GM15510 (cell line): ENCODE measurements at regions not wholly inside any gene's neighbourhood (a gene's known extent, or its start where the extent isn't known, plus 50 kb on each side); places are given as distances from the start of the nearest gene placed in this dataset.

Experiments
- POLR2A ChIP-seq: IDR thresholded peaks from 3 replicates; pipeline ENCODE4 v1.6.1; 2011; ENCODE audit warnings: borderline replicate concordance; ENCODE audit not compliant: insufficient read length; ENCODE audit errors: extremely low read depth

DNA sequence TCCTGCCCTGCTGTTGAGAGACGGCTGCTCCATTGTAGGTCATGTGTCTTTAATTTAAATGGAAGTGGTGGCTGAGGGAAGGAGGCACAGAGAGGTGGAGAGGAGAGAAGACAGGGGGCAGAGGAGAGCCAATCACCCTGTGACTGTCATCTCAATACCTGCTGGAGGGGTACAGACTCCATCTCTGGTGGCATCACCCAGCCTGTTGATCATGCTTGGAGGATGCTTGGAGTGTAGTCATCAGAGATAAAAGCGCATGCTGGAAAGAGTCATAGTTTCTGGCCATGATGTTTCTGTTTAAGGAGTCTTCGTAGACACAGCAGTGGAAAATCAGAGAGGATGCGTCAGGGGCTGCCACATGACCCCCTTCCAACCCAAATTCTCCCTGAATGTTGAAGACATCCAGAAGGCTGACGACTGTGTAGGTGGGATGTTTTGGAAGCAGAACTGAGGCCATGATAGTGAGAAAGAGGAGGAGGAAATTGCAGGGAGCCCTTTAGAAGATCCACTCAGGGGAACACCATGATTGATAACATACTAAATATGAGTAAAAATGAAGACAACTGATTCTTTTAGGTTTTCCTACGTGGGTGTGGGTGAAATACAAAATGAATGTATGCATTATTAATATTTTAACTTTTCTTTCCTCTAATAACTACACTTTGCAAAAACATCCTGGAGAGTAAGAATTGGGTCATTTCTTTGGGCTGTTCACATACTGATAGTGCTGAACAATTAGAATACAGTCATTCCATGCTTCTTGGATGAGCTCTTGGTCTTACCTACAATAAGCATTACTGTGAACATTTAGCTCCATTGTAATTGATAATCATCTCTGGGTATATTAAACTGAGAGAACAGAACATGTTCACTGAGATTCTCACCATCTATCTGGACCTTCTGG is 210.6 kb upstream of the ATP10A start:
- TF ChIP-seq POLR2A, result no peak

DNA sequence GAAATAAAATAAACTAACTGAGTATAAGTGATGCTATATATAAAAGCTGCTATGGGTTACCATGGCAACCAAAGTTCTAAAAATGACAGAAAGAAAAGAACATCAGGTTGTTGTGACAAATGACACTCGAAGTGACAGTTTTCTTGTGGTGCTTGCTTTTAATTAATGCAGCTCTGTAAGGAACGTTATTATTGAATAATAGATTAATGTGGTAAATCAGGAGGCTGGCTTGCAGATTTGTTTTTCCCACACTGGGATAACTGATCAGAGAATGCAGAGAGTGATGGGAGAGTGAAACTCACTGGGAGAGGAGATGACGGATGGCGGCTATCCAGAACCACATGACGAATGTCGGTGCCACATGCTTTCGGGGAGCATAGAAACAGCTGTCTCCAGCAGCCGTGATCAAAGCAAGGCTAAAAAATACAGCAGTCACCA is 207.0 kb upstream of the ATP10A start:
- TF ChIP-seq POLR2A, result no peak

DNA sequence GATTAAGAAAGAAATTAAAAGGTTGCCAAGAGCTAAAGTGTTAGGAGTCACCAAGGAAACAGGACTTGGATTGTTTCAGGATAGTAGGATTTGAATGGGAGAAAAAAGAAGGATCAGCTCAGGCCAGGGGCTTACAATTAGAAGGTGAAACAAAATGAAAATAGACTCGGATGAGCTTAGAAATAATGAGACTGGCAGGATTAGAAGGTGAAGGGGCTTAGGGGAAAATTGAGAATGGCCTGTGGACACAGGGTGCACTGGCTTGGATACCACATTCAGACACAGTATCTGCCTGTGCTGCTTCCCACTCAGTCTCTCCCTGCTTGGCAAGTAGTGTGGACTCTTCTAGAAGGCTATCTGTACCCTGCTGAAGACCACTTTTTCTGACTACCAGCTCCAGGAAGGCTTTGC is 206.1 kb upstream of the ATP10A start:
- no peak for TF ChIP-seq POLR2A

DNA sequence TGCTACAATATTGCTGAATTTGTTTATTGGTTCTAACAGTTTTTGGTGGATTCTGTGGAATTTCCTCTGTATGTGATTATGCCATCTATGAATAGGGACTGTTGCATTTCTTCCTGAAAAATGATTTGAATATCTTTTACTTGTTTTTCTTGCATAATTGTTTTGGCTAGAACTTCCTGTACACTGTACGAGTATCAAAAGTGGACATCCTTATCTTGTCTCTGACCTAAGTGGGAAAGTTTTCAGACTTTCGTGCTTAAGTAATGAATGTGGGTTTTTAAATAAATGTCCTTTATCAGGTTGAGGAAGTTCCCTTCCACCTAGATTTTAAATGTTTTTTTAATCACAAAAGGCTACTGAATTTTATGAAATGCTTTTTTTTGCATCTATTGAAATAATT is 203.8 kb upstream of the ATP10A start:
- TF ChIP-seq POLR2A, result no peak

DNA sequence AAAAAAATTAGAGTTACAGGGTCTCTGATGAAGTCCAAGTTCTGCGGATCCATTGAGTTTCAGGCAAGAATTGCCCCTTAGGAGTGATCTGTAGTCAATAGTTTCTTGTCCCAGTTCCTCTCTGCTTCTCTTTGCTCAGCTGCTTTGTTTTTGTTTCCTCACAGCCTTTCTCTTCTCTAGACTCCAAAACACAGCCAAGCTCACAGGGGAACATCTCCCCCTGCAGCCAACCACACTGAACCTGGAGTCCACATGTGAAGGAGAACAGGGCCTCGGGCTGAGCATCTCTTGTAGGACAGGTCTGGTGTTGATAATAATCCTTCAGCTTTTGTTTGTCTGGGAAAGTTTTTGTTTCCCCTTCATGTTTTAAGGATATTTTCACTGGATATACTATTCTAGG is 202.6 kb upstream of the ATP10A start:
- no peak for TF ChIP-seq POLR2A

DNA sequence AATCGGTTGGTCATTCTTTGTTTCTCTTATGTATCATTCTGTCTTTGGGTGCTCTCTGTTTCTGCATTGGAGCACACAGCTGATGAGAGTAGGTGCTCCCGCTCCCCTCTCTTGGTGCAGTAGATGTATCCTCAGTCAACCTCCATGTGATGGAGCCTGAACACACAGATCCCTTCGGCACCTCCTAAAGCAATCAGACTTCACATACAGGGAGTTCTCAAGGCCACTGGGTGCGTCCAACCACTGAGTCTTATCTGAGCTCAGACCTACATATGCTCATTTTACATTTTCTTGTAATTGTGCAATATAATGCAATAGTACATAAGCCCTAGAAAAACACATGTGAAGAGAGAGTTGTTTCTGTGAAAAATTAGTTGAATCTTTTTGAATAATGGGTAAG is 198.1 kb upstream of the ATP10A start:
- TF ChIP-seq POLR2A, result no peak

DNA sequence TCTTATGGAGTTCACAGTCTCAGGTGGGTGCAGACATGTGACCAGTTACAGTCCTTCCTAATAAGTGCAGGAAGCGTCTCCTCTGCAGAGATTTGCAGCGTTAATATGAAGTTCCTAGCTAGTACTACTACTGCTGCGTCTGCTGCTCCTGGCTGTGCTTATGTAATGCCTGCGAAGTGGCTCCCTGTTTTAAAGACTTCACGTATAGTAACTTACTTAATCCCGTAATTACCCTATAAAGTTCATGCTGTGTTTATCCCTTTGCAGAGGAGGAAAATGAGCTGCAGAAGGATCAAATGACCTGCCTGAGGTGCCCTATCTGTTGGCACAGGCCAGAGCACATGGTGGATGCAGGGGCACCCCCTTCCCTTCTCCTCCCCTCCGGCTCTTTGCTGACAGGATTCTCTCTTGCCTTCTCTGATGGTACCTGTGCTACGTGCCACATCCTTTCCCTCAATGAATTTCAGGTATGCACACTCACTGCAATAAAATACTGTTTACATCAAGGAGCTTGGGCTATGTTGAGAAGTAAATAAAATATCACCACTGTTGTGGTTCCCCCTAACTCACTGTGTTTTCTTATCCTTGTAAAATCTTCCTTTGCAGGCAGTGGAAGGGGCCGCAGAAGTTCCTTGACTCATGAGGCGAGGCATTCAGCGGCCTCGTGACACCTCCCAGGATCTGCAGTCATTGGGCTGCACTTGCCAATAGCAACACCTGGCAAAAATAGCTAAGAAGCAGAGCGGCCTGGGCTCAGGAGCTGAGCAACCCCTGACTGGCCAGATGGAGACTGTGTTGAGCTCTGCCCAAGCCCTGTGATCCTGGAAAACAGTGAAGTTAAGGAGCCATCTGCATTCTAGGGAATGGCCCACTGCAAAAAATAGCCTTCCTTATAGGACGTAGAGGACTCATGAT is 188.9 kb upstream of the ATP10A start:
- no peak for TF ChIP-seq POLR2A

DNA sequence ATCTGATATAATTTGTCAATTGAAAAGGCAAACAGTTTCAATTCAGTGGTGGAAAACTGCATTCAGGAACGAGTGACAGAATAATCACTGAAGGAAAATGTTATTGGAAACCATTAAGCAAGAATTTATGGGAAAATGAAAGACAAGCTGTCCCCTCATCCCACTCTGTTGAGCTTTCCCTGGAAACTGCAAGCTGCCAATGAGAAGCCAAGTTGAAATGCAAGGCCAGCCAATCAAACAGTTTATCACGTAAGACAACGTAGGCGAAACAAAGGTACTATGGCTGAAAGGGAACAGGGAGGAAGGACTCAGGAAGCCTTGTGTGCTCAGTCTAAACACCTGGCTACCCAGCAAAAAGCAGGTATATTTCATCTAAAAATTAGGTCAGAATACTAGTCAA is 187.9 kb upstream of the ATP10A start:
- no peak for TF ChIP-seq POLR2A

DNA sequence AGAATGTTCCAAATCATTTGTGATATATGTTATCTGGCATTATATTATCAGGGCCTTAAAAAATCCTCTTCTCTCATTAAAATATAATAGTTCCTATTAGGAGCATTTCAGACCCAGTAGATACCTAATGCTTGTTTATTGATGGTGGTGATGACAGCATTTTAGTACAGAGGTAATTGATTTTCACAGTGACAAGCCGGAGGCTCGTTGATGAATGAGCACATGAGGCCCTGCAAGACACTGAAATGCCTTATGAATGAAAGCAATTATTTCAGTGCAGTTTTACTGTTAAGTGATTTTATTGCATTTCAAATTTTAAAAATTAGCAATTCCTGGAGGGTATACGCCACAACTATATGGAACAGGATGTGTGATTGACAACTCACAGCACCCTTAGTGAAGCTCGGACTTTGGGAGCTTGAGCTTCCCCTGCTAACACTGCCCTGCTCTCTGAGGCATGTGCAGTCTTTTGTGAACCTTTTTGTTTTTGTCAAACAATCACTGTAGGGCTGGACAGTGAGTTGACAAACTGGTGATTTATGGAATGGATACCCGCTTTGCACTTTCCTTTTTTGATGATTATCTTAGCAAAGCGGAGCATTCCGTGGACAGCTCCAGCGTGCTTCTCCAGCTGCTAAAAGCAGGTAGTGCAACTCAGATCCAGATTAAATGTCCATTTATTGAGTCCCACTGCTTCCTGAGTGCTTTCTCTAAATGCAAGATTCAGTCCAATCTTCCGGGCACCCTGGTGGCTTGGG is 187.0 kb upstream of the ATP10A start:
- TF ChIP-seq POLR2A, result no peak

DNA sequence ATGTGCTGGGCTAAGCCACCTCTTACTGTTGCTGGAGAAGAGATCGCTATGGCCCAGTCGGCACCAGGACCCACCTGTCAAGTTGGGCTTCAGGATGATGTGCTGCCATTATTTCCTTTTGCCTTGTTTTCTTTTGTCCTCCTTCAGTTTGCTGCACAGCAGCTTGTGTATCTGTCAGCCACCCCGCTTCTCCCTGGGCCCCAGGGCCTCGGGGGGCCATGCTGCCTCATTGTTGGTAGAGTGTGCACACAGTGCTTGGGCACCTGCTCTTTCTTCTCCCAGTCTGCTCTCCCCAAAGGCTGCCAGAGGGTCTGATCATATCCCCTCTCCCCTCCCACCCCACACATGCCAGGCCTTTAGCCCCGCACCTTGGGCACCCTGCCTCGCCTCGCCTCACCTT is 185.5 kb upstream of the ATP10A start:
- TF ChIP-seq POLR2A, result no peak

DNA sequence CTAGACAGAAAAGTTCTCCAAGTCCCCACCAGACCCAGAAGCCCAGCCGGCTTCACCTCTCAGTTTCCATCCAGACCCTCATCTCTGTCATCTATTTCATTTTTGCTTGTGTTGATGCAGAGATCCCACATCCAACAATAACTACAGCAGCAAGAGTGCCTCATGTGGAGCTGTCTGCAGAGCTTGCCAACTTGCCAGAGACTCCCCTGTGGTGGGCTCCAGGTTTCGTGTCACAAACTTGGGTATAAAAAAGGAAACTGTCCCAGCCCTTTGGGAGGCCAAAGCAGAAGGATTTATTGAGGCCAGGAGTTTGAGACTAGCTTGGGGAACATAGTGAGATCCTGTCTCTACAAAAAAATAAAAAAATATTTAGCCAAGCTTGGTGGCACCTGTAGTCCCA is 182.4 kb upstream of the ATP10A start:
- no peak for TF ChIP-seq POLR2A

DNA sequence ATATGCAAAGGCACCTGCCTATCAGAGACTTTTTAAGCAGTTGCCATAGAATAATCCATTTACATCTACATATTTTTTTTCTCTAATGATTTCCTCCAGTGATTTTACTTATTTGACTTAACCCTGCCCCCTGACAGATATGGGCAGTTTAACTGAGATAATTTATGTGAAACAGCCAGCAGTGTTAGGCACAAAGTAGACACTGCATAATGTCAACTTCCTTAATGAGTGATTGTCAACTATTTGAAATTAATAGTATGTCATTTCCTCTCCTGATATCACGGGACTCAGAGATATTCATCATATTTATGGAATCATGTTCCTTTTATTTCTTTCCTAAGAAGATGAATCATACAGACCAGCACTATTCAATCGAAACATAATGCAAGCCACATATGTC is 179.9 kb upstream of the ATP10A start:
- TF ChIP-seq POLR2A, result no peak

DNA sequence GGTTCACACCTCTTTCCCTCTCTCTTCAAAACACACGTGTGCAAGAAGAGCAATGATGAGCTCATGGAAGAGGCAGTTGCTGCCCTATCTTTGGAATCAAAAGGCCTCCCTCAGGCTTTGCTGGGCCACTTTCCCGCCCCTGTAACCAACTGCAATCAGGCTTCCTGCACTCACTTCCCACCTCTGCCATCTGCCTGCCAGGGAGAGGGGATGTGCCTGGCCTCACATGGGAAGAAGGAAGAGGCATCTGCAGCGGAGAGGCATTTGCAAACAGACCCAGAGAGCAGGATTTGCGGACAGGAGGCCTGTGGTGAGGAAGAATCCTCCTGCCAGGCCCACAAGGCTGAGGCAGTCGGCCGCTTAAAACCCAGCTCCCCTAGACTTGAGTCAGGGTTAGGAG is 175.6 kb upstream of the ATP10A start:
- TF ChIP-seq POLR2A, result no peak

DNA sequence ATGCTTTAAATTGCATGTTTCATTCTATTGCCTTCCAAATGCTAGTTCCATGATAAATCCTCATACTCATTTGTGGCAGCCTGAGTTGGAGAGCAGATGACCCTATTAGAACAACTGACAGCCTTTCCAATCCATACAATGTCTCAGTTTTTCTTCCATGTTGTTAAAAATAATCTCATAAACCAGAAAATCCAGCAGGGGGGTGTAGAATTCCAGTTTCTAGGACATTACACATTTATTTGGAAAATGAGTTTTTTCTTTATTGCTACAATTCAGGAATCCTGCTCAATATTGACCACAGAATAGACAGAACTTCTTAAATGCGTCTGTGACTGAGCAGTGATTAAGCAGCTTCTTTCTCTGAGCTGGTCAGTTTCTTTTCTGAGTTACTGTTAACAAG is 174.2 kb upstream of the ATP10A start:
- no peak for TF ChIP-seq POLR2A

DNA sequence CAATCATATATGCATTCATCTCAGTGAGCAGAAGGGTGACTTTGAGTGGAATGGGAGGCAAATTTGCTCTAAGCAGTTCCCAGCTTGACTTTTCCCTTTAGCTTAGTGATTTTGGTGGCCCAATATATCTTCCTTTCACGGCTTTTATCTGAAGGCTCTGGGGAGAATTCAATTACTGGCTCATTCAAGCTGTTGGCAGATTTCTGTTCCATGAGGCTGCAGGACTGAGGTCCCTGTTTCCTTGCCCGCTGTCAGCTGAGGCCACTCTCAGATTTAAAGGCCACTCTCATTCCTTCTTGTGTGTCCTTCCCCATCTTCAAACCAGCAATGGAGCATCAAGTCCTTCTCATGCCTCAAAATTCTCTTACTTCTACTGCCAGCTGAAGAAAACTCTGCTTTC is 170.4 kb upstream of the ATP10A start:
- no peak for TF ChIP-seq POLR2A

DNA sequence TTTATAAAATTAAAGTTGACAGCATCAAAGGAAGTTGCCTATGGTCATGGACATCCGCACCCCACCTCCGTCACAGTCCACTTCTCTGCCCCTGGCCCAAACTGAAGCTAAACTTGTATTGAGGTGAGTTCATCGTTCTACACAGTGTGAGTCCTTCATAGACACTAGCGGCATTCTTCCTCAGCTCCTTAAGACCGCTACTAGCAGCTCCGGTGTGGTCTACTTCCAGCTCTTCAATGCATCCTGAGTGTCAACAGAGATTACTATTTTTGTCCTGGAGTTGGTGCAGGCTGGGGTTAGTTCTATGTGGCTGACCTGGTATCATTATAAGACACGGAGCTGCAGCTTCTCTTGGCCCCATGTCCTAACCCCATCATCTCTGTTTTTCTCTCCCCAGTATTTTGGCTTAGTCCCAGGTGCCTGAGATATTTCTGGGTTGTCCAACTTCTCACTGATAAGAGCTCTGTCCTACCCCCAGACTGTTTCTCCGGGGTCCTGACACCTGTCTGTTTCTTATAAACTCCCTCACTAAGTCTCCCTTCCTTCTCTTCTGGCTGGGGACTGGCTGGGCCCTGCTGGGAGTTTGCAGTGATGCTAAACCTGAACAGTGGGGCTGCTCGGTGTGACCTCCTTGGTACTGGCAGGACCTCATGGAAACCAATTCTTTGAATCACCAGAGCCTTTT is 169.2 kb upstream of the ATP10A start:
- TF ChIP-seq POLR2A, result no peak
